A673 (cell line): ENCODE measurements at regions not wholly inside any gene's neighbourhood (a gene's known extent, or its start where the extent isn't known, plus 50 kb on each side); places are given as distances from the start of the nearest gene placed in this dataset.

ENCODE experiments used
- BruUV-seq: library from RNA; stranded (reverse); fragments of 400-500 nt; replicated peaks from 2 replicates; lab custom pipeline; 2021; lab: Mats Ljungman, UMichigan
- CTCF ChIA-PET: fragments of 300-600 bp; sonication (Branson Sonifier 250); formaldehyde crosslinking; loops from one replicate; lab custom pipeline; 2022; ENCODE audit warnings: antibody characterized with exemption; lab: Charles Lee
- POLR2A ChIA-PET: fragments of 300-600 bp; sonication (Branson Sonifier 250); formaldehyde crosslinking; loops from one replicate; lab custom pipeline; 2022; ENCODE audit warnings: antibody characterized with exemption; ENCODE audit not compliant: low non-redundant PET; lab: Charles Lee
- DNase-seq: peaks from one replicate; pipeline ENCODE4 v3.0.0-alpha.2; 2015; ENCODE audit warnings: low spot score
- H3K27ac ChIP-seq: fragments of 200-600 bp; sonication (generic); 2 replicates; pipeline ENCODE4 v1.5.1; 2016; ENCODE audit warnings: mixed run types, low read depth, mild to moderate bottlenecking, mixed read lengths, antibody characterized with exemption, low read length; ENCODE audit not compliant: poor library complexity, severe bottlenecking
- H3K27me3 ChIP-seq: fragments of 200-600 bp; sonication (generic); replicated peaks from 2 replicates; pipeline ENCODE4 v1.6.1; 2017; ENCODE audit warnings: mixed run types, low read depth, mild to moderate bottlenecking, mixed read lengths, antibody characterized with exemption, low read length; ENCODE audit not compliant: insufficient read depth, poor library complexity
- H3K36me3 ChIP-seq: fragments of 200-600 bp; sonication (generic); 2 replicates; pipeline ENCODE4 v1.6.1; 2016; ENCODE audit warnings: mixed run types, mild to moderate bottlenecking, mixed read lengths, antibody characterized with exemption, low read length; ENCODE audit not compliant: insufficient read depth, poor library complexity, severe bottlenecking
- H3K4me1 ChIP-seq: fragments of 200-600 bp; sonication (generic); 2 replicates; pipeline ENCODE4 v1.6.1; 2017; ENCODE audit warnings: mixed run types, mild to moderate bottlenecking, mixed read lengths, antibody characterized with exemption, low read length; ENCODE audit not compliant: insufficient read depth, poor library complexity, severe bottlenecking
- H3K4me3 ChIP-seq: fragments of 200-600 bp; sonication (generic); 2 replicates; pipeline ENCODE4 v1.5.1; 2016; ENCODE audit warnings: low read depth, mixed run types, mild to moderate bottlenecking, mixed read lengths, low read length; ENCODE audit not compliant: poor library complexity, severe bottlenecking
- H3K9me3 ChIP-seq: fragments of 200-600 bp; sonication (generic); 2 replicates; pipeline ENCODE4 v1.6.1; 2016; ENCODE audit warnings: mixed run types, low read depth, mild to moderate bottlenecking, mixed read lengths, antibody characterized with exemption, low read length; ENCODE audit not compliant: poor library complexity, severe bottlenecking
- CTCF ChIP-seq: fragments of 300-800, 200-600 bp; sonication (generic); conservative IDR thresholded peaks from 2 replicates; pipeline ENCODE4 v1.5.1; 2017; ENCODE audit warnings: low read depth, mild to moderate bottlenecking, antibody characterized with exemption, low read length, moderate library complexity, mixed read lengths
- EZH2 ChIP-seq: fragments of 200-600 bp; sonication (generic); IDR thresholded peaks from 2 replicates; pipeline ENCODE4 v1.6.1; 2017; ENCODE audit warnings: borderline replicate concordance, low read depth, mild to moderate bottlenecking, mixed read lengths, antibody characterized with exemption, low read length; ENCODE audit not compliant: poor library complexity, severe bottlenecking
- intact Hi-C: fragments of 100-400 bp; cut with micrococcal nuclease; formaldehyde crosslinking; loops from one replicate; pipeline ENCODE4 v1.10.0; 2022; ENCODE audit not compliant: unreplicated experiment

- no TSS peak for BruUV-seq
- H3K4me3 ChIP-seq: no peak overlapping the region
- H3K36me3 ChIP-seq: no peaks in the 10 kb centered on the region
- H3K27me3 ChIP-seq: no peaks in the 10 kb centered on the region
- no peak overlapping the region for H3K27ac ChIP-seq
- H3K4me1 ChIP-seq: no peaks in the 10 kb centered on the region
- intact Hi-C loops: no loop called here
- POLR2A ChIA-PET: no interaction called here
- no peaks in the 10 kb centered on the region for H3K9me3 ChIP-seq
- CTCF ChIA-PET: no interaction called here
- DNase-seq: no peak
- TF ChIP-seq EZH2: no peak
- no peak for TF ChIP-seq CTCF
Observed at GRCh38 chr16:65796481-65796880, 570.0 kb upstream of the CDH5 start.

GRCh38 chr16:65794973-65795372 lies 571.5 kb upstream of the CDH5 start:
- no TSS peak for BruUV-seq
- no peaks in the 10 kb centered on the region for H3K9me3 ChIP-seq
- no peak for DNase-seq
- no peaks in the 10 kb centered on the region for H3K36me3 ChIP-seq
- H3K4me3 ChIP-seq: no peak overlapping the region
- H3K4me1 ChIP-seq: no peaks in the 10 kb centered on the region
- H3K27ac ChIP-seq: no peak overlapping the region
- ChIA-PET CTCF (no interaction called here), POLR2A (no interaction called here)
- intact Hi-C loops: no loop called here
- no peak for TF ChIP-seq CTCF
- no peaks in the 10 kb centered on the region for H3K27me3 ChIP-seq

DNA sequence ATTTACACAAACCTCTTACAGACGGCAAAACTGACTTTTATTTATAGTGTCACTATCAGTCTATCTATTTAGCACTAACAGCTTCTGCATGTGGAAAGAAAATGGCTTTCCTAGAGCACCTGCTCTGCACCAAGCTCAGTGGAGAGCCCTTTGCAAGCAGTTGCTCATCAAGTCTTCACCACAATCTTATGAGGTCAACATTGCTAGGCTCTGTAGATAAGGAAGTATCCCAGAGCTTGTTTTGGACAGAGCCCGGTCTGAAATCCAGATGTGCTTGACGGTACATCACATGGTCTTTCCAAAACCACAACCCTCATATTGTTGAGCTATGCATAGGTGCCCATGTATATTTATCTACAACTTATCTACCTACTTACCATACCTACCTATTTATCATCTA lies 572.7 kb upstream of the CDH5 start:
- intact Hi-C loops: no loop called here
- DNase-seq: no peak
- Histone ChIP-seq H3K4me1 (no peaks in the 10 kb centered on the region), H3K4me3 (no peak overlapping the region), H3K27ac (no peak overlapping the region), H3K27me3 (no peaks in the 10 kb centered on the region), H3K36me3 (no peaks in the 10 kb centered on the region), H3K9me3 (no peaks in the 10 kb centered on the region)
- POLR2A ChIA-PET: no interaction called here
- BruUV-seq: no TSS peak
- CTCF ChIA-PET: no interaction called here
- no peak for TF ChIP-seq CTCF
- no peak for TF ChIP-seq EZH2
